HepG2 (cell line): ENCODE measurements at regions not wholly inside any gene's neighbourhood (a gene's known extent, or its start where the extent isn't known, plus 50 kb on each side); places are given as distances from the start of the nearest gene placed in this dataset.
A peak's percentile ranks its signal among the peaks of the same experiment; 100 is the strongest.

Experiments
- ATF7 ChIP-seq, 2 experiments: fragments of 450-650 bp in 1 of 2; sonication (generic) in 1 of 2; formaldehyde crosslinking in 1 of 2; IDR thresholded peaks; 2 replicates each; pipeline versions ENCODE4 v1.4.0 to v1.6.1; 2016 to 2020; ENCODE audit warnings: antibody characterized with exemption in 1 of 2, mild to moderate bottlenecking in 1 of 2, missing genetic modification reagents in 1 of 2
- EEA1 ChIP-seq: sonication (generic); formaldehyde crosslinking; IDR thresholded peaks from 2 replicates; pipeline ENCODE4 v1.5.1; 2020; ENCODE audit warnings: mild to moderate bottlenecking, missing genetic modification reagents, borderline replicate concordance
- GFI1 ChIP-seq: sonication (generic); formaldehyde crosslinking; IDR thresholded peaks from 2 replicates; pipeline ENCODE4 v1.5.0; 2020; ENCODE audit warnings: missing genetic modification reagents, mild to moderate bottlenecking, borderline replicate concordance
- GPN1 ChIP-seq: sonication (generic); formaldehyde crosslinking; IDR thresholded peaks from 2 replicates; pipeline ENCODE4 v1.5.1; 2020; ENCODE audit warnings: missing genetic modification reagents, borderline replicate concordance
- GZF1 ChIP-seq: sonication (generic); formaldehyde crosslinking; IDR thresholded peaks from 2 replicates; pipeline ENCODE4 v1.5.1; 2020; ENCODE audit warnings: mild to moderate bottlenecking, missing genetic modification reagents
- JUND ChIP-seq: sonication (generic); formaldehyde crosslinking; IDR thresholded peaks from 2 replicates; pipeline ENCODE4 v1.8.0; 2022; ENCODE audit warnings: mild to moderate bottlenecking, missing genetic modification reagents
- NCOR1 ChIP-seq: fragments of 200-600 bp; sonication (generic); IDR thresholded peaks from 2 replicates; pipeline ENCODE4 v1.7.0; 2017; ENCODE audit warnings: antibody characterized with exemption, low read length, borderline replicate concordance
- PATZ1 ChIP-seq: sonication (generic); formaldehyde crosslinking; IDR thresholded peaks from 2 replicates; pipeline ENCODE4 v1.4.0; 2020; ENCODE audit warnings: missing genetic modification reagents
- PBX3 ChIP-seq: sonication (generic); formaldehyde crosslinking; IDR thresholded peaks from 2 replicates; pipeline ENCODE4 v1.8.1; 2023; ENCODE audit warnings: missing genetic modification reagents, inconsistent platforms, borderline replicate concordance
- POLR2G ChIP-seq: fragments of 200-400 bp; formaldehyde crosslinking; IDR thresholded peaks from 2 replicates; pipeline ENCODE4 v1.6.1; 2018; ENCODE audit warnings: mild to moderate bottlenecking, low read depth, low read length, moderate library complexity
- TCF12 ChIP-seq, 2 experiments: fragments of 450-650 bp in 1 of 2; sonication (generic) in 1 of 2; formaldehyde crosslinking in 1 of 2; IDR thresholded peaks; 2 replicates each; pipeline versions ENCODE4 v1.6.1 to v1.8.0; 2017 to 2022; ENCODE audit warnings: antibody characterized with exemption in 1 of 2, mild to moderate bottlenecking in 1 of 2, missing genetic modification reagents in 1 of 2, moderate library complexity in 1 of 2
- TGIF2 ChIP-seq: IDR thresholded peaks from 2 replicates; pipeline ENCODE4 v1.6.1; 2016; ENCODE audit warnings: control low read depth, missing compliant biosample characterization
- TIGD3 ChIP-seq: sonication (generic); formaldehyde crosslinking; IDR thresholded peaks from 2 replicates; pipeline ENCODE4 v1.5.1; 2020; ENCODE audit warnings: mild to moderate bottlenecking, missing genetic modification reagents, borderline replicate concordance
- U2AF1 ChIP-seq: fragments of 200-400 bp; formaldehyde crosslinking; optimal IDR thresholded peaks from 2 replicates; pipeline ENCODE3; 2017; ENCODE audit warnings: mild to moderate bottlenecking, low read depth, low read length
- ZNF10 ChIP-seq: sonication (generic); formaldehyde crosslinking; IDR thresholded peaks from 2 replicates; pipeline ENCODE4 v1.4.0; 2020; ENCODE audit warnings: mild to moderate bottlenecking, low read depth, missing genetic modification reagents, borderline replicate concordance
- ZNF205 ChIP-seq: IDR thresholded peaks from 2 replicates; pipeline ENCODE4 v1.6.1; 2018; ENCODE audit warnings: missing biosample characterization, missing genetic modification reagents
- ZNF264 ChIP-seq: sonication (generic); formaldehyde crosslinking; IDR thresholded peaks from 2 replicates; pipeline ENCODE4 v1.4.0; 2020; ENCODE audit warnings: missing genetic modification reagents
- ZNF282 ChIP-seq: fragments of 450-650 bp; IDR thresholded peaks from 2 replicates; pipeline ENCODE4 v1.6.1; 2018; ENCODE audit not compliant: partially characterized antibody
- ZNF30 ChIP-seq: sonication (generic); formaldehyde crosslinking; IDR thresholded peaks from 2 replicates; pipeline ENCODE4 v1.5.0; 2020; ENCODE audit warnings: mild to moderate bottlenecking, missing genetic modification reagents
- ZNF430 ChIP-seq: sonication (generic); formaldehyde crosslinking; IDR thresholded peaks from 2 replicates; pipeline ENCODE4 v1.9.0; 2021; ENCODE audit warnings: mild to moderate bottlenecking, missing genetic modification reagents
- ZNF549 ChIP-seq: sonication (generic); formaldehyde crosslinking; IDR thresholded peaks from 2 replicates; pipeline ENCODE4 v1.5.0; 2020; ENCODE audit warnings: missing genetic modification reagents
- ZNF572 ChIP-seq: sonication (generic); formaldehyde crosslinking; IDR thresholded peaks from 2 replicates; pipeline ENCODE4 v1.5.1; 2020; ENCODE audit warnings: mild to moderate bottlenecking, missing genetic modification reagents
- ZSCAN20 ChIP-seq: sonication (generic); formaldehyde crosslinking; IDR thresholded peaks from 2 replicates; pipeline ENCODE4 v1.4.0; 2020; ENCODE audit warnings: missing genetic modification reagents, mild to moderate bottlenecking, borderline replicate concordance
- TF ChIP-seq, protein P1 (sequence below), 2 experiments: sonication (generic) in 1 of 2; formaldehyde crosslinking in 1 of 2; IDR thresholded peaks; 2 replicates each; pipeline versions ENCODE4 v1.5.1 to v1.6.1; 2011 to 2020; ENCODE audit warnings: borderline replicate concordance in 1 of 2, low read depth in 1 of 2, low read length in 1 of 2, mild to moderate bottlenecking in 1 of 2, missing genetic modification reagents in 1 of 2, moderate library complexity in 1 of 2

GRCh38 chr21:14878971-14879370 is 185.8 kb downstream of the NRIP1 start (continued):
- no peak for TF ChIP-seq TIGD3 (CRISPR knock-in tag)
- no peak for TF ChIP-seq TCF12 (IDR thresholded peaks at IDR 0.05)
- no peak; the same call in 1 of the 2 replicates for TF ChIP-seq TCF12 (CRISPR knock-in tag; IDR thresholded peaks at IDR 0.05)
- no peak for TF ChIP-seq GPN1
- TF ChIP-seq GZF1 (CRISPR knock-in tag), result no peak
- no peak for TF ChIP-seq TGIF2 (CRISPR knock-in tag)
- TF ChIP-seq ATF7 (IDR thresholded peaks at IDR 0.05), result peak; percentile 31; the same call in 1 of the 2 replicates
- TF ChIP-seq ATF7 (CRISPR knock-in tag; IDR thresholded peaks at IDR 0.05), result no peak
- TF ChIP-seq PBX3, result no peak
- no peak for TF ChIP-seq ZNF572 (CRISPR knock-in tag)
- TF ChIP-seq ZSCAN20, result no peak
- TF ChIP-seq ZNF205 (CRISPR knock-in tag), result no peak
- no peak for TF ChIP-seq GFI1
- no peak for TF ChIP-seq EEA1 (CRISPR knock-in tag)
- TF ChIP-seq ZNF10 (CRISPR knock-in tag), result no peak
- 0 out of 2 replicates have a peak, but pooled peaks have one; percentile 56 for TF ChIP-seq ZNF264
- TF ChIP-seq ZNF30 (CRISPR knock-in tag), result no peak
- TF ChIP-seq ZNF430 (CRISPR knock-in tag), result no peak
- TF ChIP-seq, protein P1, sequence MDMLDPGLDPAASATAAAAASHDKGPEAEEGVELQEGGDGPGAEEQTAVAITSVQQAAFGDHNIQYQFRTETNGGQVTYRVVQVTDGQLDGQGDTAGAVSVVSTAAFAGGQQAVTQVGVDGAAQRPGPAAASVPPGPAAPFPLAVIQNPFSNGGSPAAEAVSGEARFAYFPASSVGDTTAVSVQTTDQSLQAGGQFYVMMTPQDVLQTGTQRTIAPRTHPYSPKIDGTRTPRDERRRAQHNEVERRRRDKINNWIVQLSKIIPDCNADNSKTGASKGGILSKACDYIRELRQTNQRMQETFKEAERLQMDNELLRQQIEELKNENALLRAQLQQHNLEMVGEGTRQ (IDR thresholded peaks at IDR 0.05; ENCODE audit: low read depth, low read length), result no peak; the same call in 1 of the 2 replicates
- TF ChIP-seq, protein P1 (CRISPR knock-in tag; IDR thresholded peaks at IDR 0.05; ENCODE audit: borderline replicate concordance), result peak; percentile 20; the same call in 1 of the 2 replicates
- peak; percentile 84 for TF ChIP-seq JUND (CRISPR knock-in tag)
- TF ChIP-seq NCOR1, result peak; percentile 91; the same call in 1 of the 2 replicates
- TF ChIP-seq ZNF549 (CRISPR knock-in tag), result no peak
- no peak for TF ChIP-seq PATZ1 (CRISPR knock-in tag)
- no peak for TF ChIP-seq ZNF282
- TF ChIP-seq POLR2G, result no peak
- TF ChIP-seq U2AF1, result no peak
